ENCODE measurements at regions not wholly inside any gene's neighbourhood (a gene's known extent, or its start where the extent isn't known, plus 50 kb on each side); places are given as distances from the start of the nearest gene placed in this dataset.

DNA sequence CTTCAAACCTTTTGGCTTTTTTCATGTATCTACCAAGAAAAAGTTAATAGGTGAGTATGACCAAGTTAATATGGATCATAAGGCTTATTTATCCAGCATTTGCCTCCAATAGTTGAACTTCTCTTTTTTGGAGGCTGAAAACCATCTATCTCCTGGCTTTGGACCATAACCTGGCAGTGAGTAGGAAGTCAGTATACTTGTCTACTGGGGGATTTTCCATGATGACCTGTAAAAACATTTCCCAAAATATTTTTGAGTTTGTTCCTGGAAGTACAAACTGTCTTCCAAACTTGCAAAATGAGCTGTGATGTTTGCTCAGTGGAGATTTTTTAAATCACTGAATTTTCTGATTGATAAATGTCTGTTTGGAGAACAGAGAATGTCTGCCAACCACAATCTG lies 349.9 kb downstream of the FAM47B start:
- no peak for FAIRE-seq
- H4K20me1 ChIP-seq (ENCODE audit: insufficient read depth, low read length) = no peaks in the 10 kb centered on the region
- TF ChIP-seq ZNF678 (CRISPR knock-in tag; IDR thresholded peaks at IDR 0.05) (no peak), MAFK (conservative IDR thresholded peaks at IDR 0.05 in 1 of 2, IDR thresholded peaks at IDR 0.05 in 1 of 2; ENCODE audit: low read length in 2 of 2) (no peak), ZFP90 (CRISPR knock-in tag; IDR thresholded peaks at IDR 0.05; ENCODE audit: borderline replicate concordance) (no peak), ZSCAN20 (CRISPR knock-in tag; IDR thresholded peaks at IDR 0.05; ENCODE audit: borderline replicate concordance) (no peak), SETDB1 (CRISPR knock-in tag; IDR thresholded peaks at IDR 0.05; ENCODE audit: borderline replicate concordance) (no peak), AGO1 (IDR thresholded peaks at IDR 0.05; ENCODE audit: low read depth, low read length, poor library complexity, severe bottlenecking) (no peak), JUN (CRISPR knock-in tag; IDR thresholded peaks at IDR 0.05) (no peak), SMAD1 (CRISPR knock-in tag; IDR thresholded peaks at IDR 0.05; ENCODE audit: borderline replicate concordance, low read depth) (no peak), FLYWCH1 (CRISPR knock-in tag; IDR thresholded peaks at IDR 0.05) (no peak), ZNF317 (CRISPR knock-in tag; IDR thresholded peaks at IDR 0.05) (no peak), ZNF552 (CRISPR knock-in tag; IDR thresholded peaks at IDR 0.05; ENCODE audit: borderline replicate concordance) (no peak)
- TF ChIP-seq, protein P1, sequence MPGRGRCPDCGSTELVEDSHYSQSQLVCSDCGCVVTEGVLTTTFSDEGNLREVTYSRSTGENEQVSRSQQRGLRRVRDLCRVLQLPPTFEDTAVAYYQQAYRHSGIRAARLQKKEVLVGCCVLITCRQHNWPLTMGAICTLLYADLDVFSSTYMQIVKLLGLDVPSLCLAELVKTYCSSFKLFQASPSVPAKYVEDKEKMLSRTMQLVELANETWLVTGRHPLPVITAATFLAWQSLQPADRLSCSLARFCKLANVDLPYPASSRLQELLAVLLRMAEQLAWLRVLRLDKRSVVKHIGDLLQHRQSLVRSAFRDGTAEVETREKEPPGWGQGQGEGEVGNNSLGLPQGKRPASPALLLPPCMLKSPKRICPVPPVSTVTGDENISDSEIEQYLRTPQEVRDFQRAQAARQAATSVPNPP (CRISPR knock-in tag; IDR thresholded peaks at IDR 0.05) = no peak
- TF ChIP-seq, protein P2, sequence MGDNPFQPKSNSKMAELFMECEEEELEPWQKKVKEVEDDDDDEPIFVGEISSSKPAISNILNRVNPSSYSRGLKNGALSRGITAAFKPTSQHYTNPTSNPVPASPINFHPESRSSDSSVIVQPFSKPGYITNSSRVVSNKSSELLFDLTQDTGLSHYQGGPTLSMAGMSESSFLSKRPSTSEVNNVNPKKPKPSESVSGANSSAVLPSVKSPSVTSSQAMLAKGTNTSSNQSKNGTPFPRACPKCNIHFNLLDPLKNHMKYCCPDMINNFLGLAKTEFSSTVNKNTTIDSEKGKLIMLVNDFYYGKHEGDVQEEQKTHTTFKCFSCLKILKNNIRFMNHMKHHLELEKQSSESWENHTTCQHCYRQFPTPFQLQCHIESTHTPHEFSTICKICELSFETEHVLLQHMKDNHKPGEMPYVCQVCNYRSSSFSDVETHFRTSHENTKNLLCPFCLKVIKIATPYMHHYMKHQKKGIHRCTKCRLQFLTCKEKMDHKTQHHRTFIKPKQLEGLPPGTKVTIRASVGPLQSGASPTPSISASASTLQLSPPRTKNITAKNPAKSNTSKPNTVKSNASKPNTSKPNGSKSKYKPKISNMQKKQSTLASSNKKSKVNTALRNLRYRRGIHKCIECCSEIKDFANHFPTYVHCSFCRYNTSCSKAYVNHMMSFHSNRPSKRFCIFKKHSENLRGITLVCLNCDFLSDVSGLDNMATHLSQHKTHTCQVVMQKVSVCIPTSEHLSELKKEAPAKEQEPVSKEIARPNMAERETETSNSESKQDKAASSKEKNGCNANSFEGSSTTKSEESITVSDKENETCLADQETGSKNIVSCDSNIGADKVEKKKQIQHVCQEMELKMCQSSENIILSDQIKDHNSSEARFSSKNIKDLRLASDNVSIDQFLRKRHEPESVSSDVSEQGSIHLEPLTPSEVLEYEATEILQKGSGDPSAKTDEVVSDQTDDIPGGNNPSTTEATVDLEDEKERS (CRISPR knock-in tag; IDR thresholded peaks at IDR 0.05) = no peak
- TF ChIP-seq, protein P3, sequence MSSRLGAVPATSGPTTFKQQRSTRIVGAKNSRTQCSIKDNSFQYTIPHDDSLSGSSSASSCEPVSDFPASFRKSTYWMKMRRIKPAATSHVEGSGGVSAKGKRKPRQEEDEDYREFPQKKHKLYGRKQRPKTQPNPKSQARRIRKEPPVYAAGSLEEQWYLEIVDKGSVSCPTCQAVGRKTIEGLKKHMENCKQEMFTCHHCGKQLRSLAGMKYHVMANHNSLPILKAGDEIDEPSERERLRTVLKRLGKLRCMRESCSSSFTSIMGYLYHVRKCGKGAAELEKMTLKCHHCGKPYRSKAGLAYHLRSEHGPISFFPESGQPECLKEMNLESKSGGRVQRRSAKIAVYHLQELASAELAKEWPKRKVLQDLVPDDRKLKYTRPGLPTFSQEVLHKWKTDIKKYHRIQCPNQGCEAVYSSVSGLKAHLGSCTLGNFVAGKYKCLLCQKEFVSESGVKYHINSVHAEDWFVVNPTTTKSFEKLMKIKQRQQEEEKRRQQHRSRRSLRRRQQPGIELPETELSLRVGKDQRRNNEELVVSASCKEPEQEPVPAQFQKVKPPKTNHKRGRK (CRISPR knock-in tag; IDR thresholded peaks at IDR 0.05) = no peak
- TF ChIP-seq, protein P4, sequence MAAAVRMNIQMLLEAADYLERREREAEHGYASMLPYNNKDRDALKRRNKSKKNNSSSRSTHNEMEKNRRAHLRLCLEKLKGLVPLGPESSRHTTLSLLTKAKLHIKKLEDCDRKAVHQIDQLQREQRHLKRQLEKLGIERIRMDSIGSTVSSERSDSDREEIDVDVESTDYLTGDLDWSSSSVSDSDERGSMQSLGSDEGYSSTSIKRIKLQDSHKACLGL (CRISPR knock-in tag; IDR thresholded peaks at IDR 0.05) = no peak
- TF ChIP-seq, protein P5, sequence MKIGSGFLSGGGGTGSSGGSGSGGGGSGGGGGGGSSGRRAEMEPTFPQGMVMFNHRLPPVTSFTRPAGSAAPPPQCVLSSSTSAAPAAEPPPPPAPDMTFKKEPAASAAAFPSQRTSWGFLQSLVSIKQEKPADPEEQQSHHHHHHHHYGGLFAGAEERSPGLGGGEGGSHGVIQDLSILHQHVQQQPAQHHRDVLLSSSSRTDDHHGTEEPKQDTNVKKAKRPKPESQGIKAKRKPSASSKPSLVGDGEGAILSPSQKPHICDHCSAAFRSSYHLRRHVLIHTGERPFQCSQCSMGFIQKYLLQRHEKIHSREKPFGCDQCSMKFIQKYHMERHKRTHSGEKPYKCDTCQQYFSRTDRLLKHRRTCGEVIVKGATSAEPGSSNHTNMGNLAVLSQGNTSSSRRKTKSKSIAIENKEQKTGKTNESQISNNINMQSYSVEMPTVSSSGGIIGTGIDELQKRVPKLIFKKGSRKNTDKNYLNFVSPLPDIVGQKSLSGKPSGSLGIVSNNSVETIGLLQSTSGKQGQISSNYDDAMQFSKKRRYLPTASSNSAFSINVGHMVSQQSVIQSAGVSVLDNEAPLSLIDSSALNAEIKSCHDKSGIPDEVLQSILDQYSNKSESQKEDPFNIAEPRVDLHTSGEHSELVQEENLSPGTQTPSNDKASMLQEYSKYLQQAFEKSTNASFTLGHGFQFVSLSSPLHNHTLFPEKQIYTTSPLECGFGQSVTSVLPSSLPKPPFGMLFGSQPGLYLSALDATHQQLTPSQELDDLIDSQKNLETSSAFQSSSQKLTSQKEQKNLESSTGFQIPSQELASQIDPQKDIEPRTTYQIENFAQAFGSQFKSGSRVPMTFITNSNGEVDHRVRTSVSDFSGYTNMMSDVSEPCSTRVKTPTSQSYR (CRISPR knock-in tag; IDR thresholded peaks at IDR 0.05; ENCODE audit: borderline replicate concordance) = no peak

More for the DNA sequence above, 349.9 kb downstream of the FAM47B start:
- in situ Hi-C loops (cut with HindIII; ENCODE audit: extremely low pct_ligation_motif_present, low pct_unique_long_range_greater_than_20kb) = no loop called here
- intact Hi-C loops (cut with micrococcal nuclease; ENCODE audit: unreplicated experiment) = no loop called here
- no peaks in the 10 kb centered on the region for H3K27me3 ChIP-seq (ENCODE audit: control insufficient read depth in 1 of 2, insufficient read depth in 2 of 2, low read length in 2 of 2)
- H3K27ac ChIP-seq (ENCODE audit: extremely low read length, insufficient read depth, low read length) = no peak overlapping the region
- H3K9me3 ChIP-seq (ENCODE audit: low read length) = no peaks in the 10 kb centered on the region; the same call in 1 of the 2 replicates
- H3K9ac ChIP-seq (ENCODE audit: insufficient read depth, low read depth, low read length) = no peak overlapping the region
- BruUV-seq (replicated peaks) = no TSS peak
- ChIA-PET POLR2A (no interaction called here), CTCF (ENCODE audit: low intra/inter-chr PET ratio, low total read pairs) (no interaction called here)
- H3K4me1 ChIP-seq (ENCODE audit: insufficient read depth, low read length) = no peaks in the 10 kb centered on the region
- no peak overlapping the region for H2AFZ ChIP-seq (ENCODE audit: low read length)
- H3K4me2 ChIP-seq (ENCODE audit: low read depth, low read length) = no peak overlapping the region
- no peak overlapping the region for H3K4me3 ChIP-seq (replicated peaks in 1 of 3; ENCODE audit: insufficient read depth in 1 of 3, low read depth in 2 of 3, low read length in 3 of 3)
- no peaks in the 10 kb centered on the region for H3K79me2 ChIP-seq (ENCODE audit: insufficient read depth, low read length)
- ATAC-seq (no peak), DNase-seq (ENCODE audit: low spot score) (no peak)
- H3K36me3 ChIP-seq (replicated peaks in 1 of 2; ENCODE audit: control insufficient read depth in 1 of 2, insufficient read depth in 2 of 2, low read length in 2 of 2) = no peaks in the 10 kb centered on the region

All from HepG2 (cell line).